Muscle layer of colon (tissue), 2 donors: ENCODE measurements at regions not wholly inside any gene's neighbourhood (a gene's known extent, or its start where the extent isn't known, plus 50 kb on each side); places are given as distances from the start of the nearest gene placed in this dataset.
"Not testable (repeated sequence)": the region's sequence is repeated elsewhere in the genome, so short reads cannot be mapped to it uniquely, and the experiment has no call there.

Experiments
- H3K27ac ChIP-seq: one replicate; pipeline ENCODE4 v1.7.0; 2013; ENCODE audit warnings: low read depth, mild to moderate bottlenecking, low read length, moderate library complexity
- H3K27me3 ChIP-seq, 2 donors: one replicate each; pipeline ENCODE4 v1.7.0; 2013; ENCODE audit warnings: low read length in 2 of 2, mild to moderate bottlenecking in 2 of 2; ENCODE audit not compliant: insufficient read depth in 2 of 2, control insufficient read depth in 1 of 2
- H3K36me3 ChIP-seq: one replicate; pipeline ENCODE4 v1.7.0; 2013; ENCODE audit warnings: mild to moderate bottlenecking, low read length; ENCODE audit not compliant: insufficient read depth
- H3K4me1 ChIP-seq: one replicate; pipeline ENCODE4 v1.7.0; 2013; ENCODE audit warnings: mild to moderate bottlenecking, low read length; ENCODE audit not compliant: insufficient read depth
- H3K4me3 ChIP-seq, 2 donors: one replicate each; pipeline ENCODE4 v1.7.0; 2013; ENCODE audit warnings: low read length in 2 of 2, low read depth in 1 of 2, mild to moderate bottlenecking in 1 of 2, moderate library complexity in 1 of 2
- H3K9ac ChIP-seq: one replicate; pipeline ENCODE4 v1.7.0; 2013; ENCODE audit warnings: low read length
- H3K9me3 ChIP-seq: one replicate; pipeline ENCODE4 v1.7.0; 2013; ENCODE audit warnings: mild to moderate bottlenecking, low read length
- donor health status: abdominal sarcoma.
- donor health status: Adenocarcinoma of cecum.

- Histone ChIP-seq H3K4me3 (no peak overlapping the region), H3K9me3 (no peaks in the 10 kb centered on the region), H3K36me3 (no peaks in the 10 kb centered on the region)
These were observed 146.8 kb upstream of the KITLG start for GRCh38 chr12:88726806-88727720.

GRCh38 chr12:88725592-88726143 lies 145.4 kb upstream of the KITLG start:
- H3K4me3 ChIP-seq: no peak overlapping the region
- H3K4me1 ChIP-seq: no peaks in the 10 kb centered on the region
- no peak overlapping the region for H3K9ac ChIP-seq
- no peaks in the 10 kb centered on the region for H3K36me3 ChIP-seq
- no peaks in the 10 kb centered on the region for H3K27me3 ChIP-seq
- H3K9me3 ChIP-seq: no peaks in the 10 kb centered on the region
- H3K27ac ChIP-seq: no peak overlapping the region

More at GRCh38 chr12:88726806-88727720, 146.8 kb upstream of the KITLG start:
- Histone ChIP-seq H3K9ac (no peak overlapping the region), H3K27ac (no peak overlapping the region), H3K4me1 (no peaks in the 10 kb centered on the region), H3K27me3 (no peaks in the 10 kb centered on the region)

- H3K4me1 ChIP-seq: no peaks in the 10 kb centered on the region
- no peak overlapping the region for H3K9ac ChIP-seq
- H3K9me3 ChIP-seq: no peaks in the 10 kb centered on the region
- no peak overlapping the region for H3K4me3 ChIP-seq
- H3K27ac ChIP-seq: no peak overlapping the region
- H3K36me3 ChIP-seq: no peaks in the 10 kb centered on the region
- H3K27me3 ChIP-seq: no peaks in the 10 kb centered on the region
These were observed 142.9 kb upstream of the KITLG start for GRCh38 chr12:88723219-88723618.

- no peak overlapping the region for H3K4me3 ChIP-seq
- no peaks in the 10 kb centered on the region for H3K36me3 ChIP-seq
- H3K9me3 ChIP-seq: no peaks in the 10 kb centered on the region
- no peak overlapping the region for H3K9ac ChIP-seq
- H3K27me3 ChIP-seq: no peaks in the 10 kb centered on the region
- H3K4me1 ChIP-seq: no peaks in the 10 kb centered on the region
- H3K27ac ChIP-seq: no peak overlapping the region
These were observed 140.7 kb upstream of the KITLG start for GRCh38 chr12:88720785-88721650.

GRCh38 chr12:88720231-88720630 lies 140.0 kb upstream of the KITLG start:
- Histone ChIP-seq H3K9me3 (no peaks in the 10 kb centered on the region), H3K27ac (no peak overlapping the region), H3K27me3 (no peaks in the 10 kb centered on the region), H3K4me1 (no peaks in the 10 kb centered on the region), H3K9ac (no peak overlapping the region), H3K4me3 (no peak overlapping the region), H3K36me3 (no peaks in the 10 kb centered on the region)

GRCh38 chr12:88717188-88717587 lies 136.9 kb upstream of the KITLG start:
- Histone ChIP-seq H3K27me3 (no peaks in the 10 kb centered on the region), H3K9ac (no peak overlapping the region), H3K4me1 (no peaks in the 10 kb centered on the region), H3K36me3 (no peaks in the 10 kb centered on the region), H3K4me3 (no peak overlapping the region), H3K27ac (no peak overlapping the region), H3K9me3 (no peaks in the 10 kb centered on the region)

- no peak overlapping the region for H3K4me3 ChIP-seq
- no peak overlapping the region for H3K9ac ChIP-seq
- H3K27me3 ChIP-seq: no peaks in the 10 kb centered on the region
- no peaks in the 10 kb centered on the region for H3K36me3 ChIP-seq
- H3K4me1 ChIP-seq: no peaks in the 10 kb centered on the region
- no peak overlapping the region for H3K27ac ChIP-seq
- no peaks in the 10 kb centered on the region for H3K9me3 ChIP-seq
These were observed 136.0 kb upstream of the KITLG start for GRCh38 chr12:88716240-88716639.

- H3K27me3 ChIP-seq: no peaks in the 10 kb centered on the region
- H3K27ac ChIP-seq: no peak overlapping the region
- no peaks in the 10 kb centered on the region for H3K9me3 ChIP-seq
- H3K4me3 ChIP-seq: no peak overlapping the region
- no peaks in the 10 kb centered on the region for H3K36me3 ChIP-seq
- H3K4me1 ChIP-seq: no peaks in the 10 kb centered on the region
- H3K9ac ChIP-seq: no peak overlapping the region
These were observed 135.4 kb upstream of the KITLG start for GRCh38 chr12:88715673-88716072.

- not testable (repeated sequence) for H3K9ac ChIP-seq, H3K27ac ChIP-seq, H3K27me3 ChIP-seq, H3K9me3 ChIP-seq, H3K36me3 ChIP-seq, H3K4me1 ChIP-seq, H3K4me3 ChIP-seq
These were observed 134.1 kb upstream of the KITLG start for GRCh38 chr12:88714263-88714882.

- Histone ChIP-seq H3K4me3 (no peak overlapping the region), H3K9ac (no peak overlapping the region), H3K9me3 (no peaks in the 10 kb centered on the region), H3K27me3 (no peaks in the 10 kb centered on the region), H3K4me1 (no peaks in the 10 kb centered on the region), H3K27ac (no peak overlapping the region), H3K36me3 (no peaks in the 10 kb centered on the region)
These were observed 127.5 kb upstream of the KITLG start for GRCh38 chr12:88707800-88708199.

GRCh38 chr12:88706286-88706685 lies 126.0 kb upstream of the KITLG start:
- no peaks in the 10 kb centered on the region for H3K4me1 ChIP-seq
- no peaks in the 10 kb centered on the region for H3K27me3 ChIP-seq
- H3K27ac ChIP-seq: no peak overlapping the region
- H3K36me3 ChIP-seq: no peaks in the 10 kb centered on the region
- H3K9me3 ChIP-seq: no peaks in the 10 kb centered on the region
- H3K9ac ChIP-seq: no peak overlapping the region
- no peak overlapping the region for H3K4me3 ChIP-seq
